ENCODE measurements at regions not wholly inside any gene's neighbourhood (a gene's known extent, or its start where the extent isn't known, plus 50 kb on each side); places are given as distances from the start of the nearest gene placed in this dataset.

DNA sequence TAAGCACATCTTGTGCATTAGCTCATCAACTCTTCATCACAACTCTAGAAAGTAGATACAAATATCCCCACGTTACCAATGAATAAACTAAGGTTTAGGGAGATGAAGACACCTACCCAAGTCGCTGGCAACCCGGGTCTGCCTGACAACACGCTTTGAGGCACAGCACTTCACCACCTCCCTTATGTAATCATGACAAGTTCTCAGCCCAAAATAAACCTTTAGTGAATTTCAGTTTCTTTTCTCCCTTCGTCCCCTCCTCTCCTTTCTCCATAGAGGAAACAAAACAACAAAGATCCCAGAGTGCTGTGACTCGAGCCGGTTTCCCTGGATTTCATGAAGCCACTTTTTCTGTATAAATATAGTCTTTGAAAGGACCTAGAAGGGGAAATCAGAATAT is 105.4 kb downstream of the MAFB start:
- CTCF ChIA-PET: no interaction called here
- Histone ChIP-seq H2AFZ (ENCODE audit: low read depth, low read length) (no peak overlapping the region), H3K79me2 (ENCODE audit: control insufficient read depth, insufficient read depth, low read length) (no peaks in the 10 kb centered on the region), H3K4me2 (ENCODE audit: insufficient read depth, low read length) (no peak overlapping the region), H3K27me3 (ENCODE audit: control insufficient read depth in 2 of 2, insufficient read depth in 2 of 2, low read length in 2 of 2) (peaks cover 0 to 2% of the 10 kb centered on the region in 2 experiments), H4K20me1 (replicated peaks; ENCODE audit: control insufficient read depth, extremely low read depth, insufficient read depth, low read length) (no peaks in the 10 kb centered on the region), H3K9me1 (replicated peaks; ENCODE audit: control insufficient read depth, extremely low read depth, insufficient read depth, low read length) (no peaks in the 10 kb centered on the region), H3K9ac (replicated peaks; ENCODE audit: extremely low read depth, insufficient read depth, low read length) (no peak overlapping the region), H3K4me3 (replicated peaks in 1 of 3; ENCODE audit: insufficient read depth in 1 of 3, low read depth in 1 of 3, low read length in 3 of 3) (no peak overlapping the region), H3K4me1 (ENCODE audit: control insufficient read depth, extremely low read depth, insufficient read depth, low read length) (no peaks in the 10 kb centered on the region), H3K36me3 (ENCODE audit: control insufficient read depth in 2 of 2, extremely low read depth in 1 of 2, insufficient read depth in 2 of 2, low read length in 2 of 2) (no peaks in the 10 kb centered on the region), H3K27ac (ENCODE audit: insufficient read depth, low read depth, low read length) (no peak overlapping the region), H3K9me3 (replicated peaks; ENCODE audit: control insufficient read depth, insufficient read depth, low read length) (no peaks in the 10 kb centered on the region)
- intact Hi-C loops (cut with micrococcal nuclease): no loop called here
- DNase-seq (ENCODE audit: low read depth, low spot score) (no peak), FAIRE-seq (no peak)
- TF ChIP-seq MYC (IDR thresholded peaks at IDR 0.05; ENCODE audit: low read depth, low read length) (no peak), JUN (IDR thresholded peaks at IDR 0.05; ENCODE audit: borderline replicate concordance, insufficient read depth, insufficient read length, low read depth) (no peak), FOS (IDR thresholded peaks at IDR 0.05; ENCODE audit: borderline replicate concordance, insufficient read depth, low read length) (no peak), POLR2A (IDR thresholded peaks at IDR 0.05; ENCODE audit: low read depth, low read length) (no peak), GATA2 (IDR thresholded peaks at IDR 0.05; ENCODE audit: insufficient read depth, insufficient read length, low read depth, low read length) (no peak), EZH2 (IDR thresholded peaks at IDR 0.05; ENCODE audit: borderline replicate concordance, low read depth, low read length, severe bottlenecking) (no peak), POLR2AphosphoS5 (IDR thresholded peaks at IDR 0.05; ENCODE audit: insufficient read depth, low read depth, low read length) (no peak)
- TF ChIP-seq, protein P1, sequence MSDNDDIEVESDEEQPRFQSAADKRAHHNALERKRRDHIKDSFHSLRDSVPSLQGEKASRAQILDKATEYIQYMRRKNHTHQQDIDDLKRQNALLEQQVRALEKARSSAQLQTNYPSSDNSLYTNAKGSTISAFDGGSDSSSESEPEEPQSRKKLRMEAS (IDR thresholded peaks at IDR 0.05; ENCODE audit: insufficient read depth, insufficient read length): no peak
- TF ChIP-seq, protein P2, sequence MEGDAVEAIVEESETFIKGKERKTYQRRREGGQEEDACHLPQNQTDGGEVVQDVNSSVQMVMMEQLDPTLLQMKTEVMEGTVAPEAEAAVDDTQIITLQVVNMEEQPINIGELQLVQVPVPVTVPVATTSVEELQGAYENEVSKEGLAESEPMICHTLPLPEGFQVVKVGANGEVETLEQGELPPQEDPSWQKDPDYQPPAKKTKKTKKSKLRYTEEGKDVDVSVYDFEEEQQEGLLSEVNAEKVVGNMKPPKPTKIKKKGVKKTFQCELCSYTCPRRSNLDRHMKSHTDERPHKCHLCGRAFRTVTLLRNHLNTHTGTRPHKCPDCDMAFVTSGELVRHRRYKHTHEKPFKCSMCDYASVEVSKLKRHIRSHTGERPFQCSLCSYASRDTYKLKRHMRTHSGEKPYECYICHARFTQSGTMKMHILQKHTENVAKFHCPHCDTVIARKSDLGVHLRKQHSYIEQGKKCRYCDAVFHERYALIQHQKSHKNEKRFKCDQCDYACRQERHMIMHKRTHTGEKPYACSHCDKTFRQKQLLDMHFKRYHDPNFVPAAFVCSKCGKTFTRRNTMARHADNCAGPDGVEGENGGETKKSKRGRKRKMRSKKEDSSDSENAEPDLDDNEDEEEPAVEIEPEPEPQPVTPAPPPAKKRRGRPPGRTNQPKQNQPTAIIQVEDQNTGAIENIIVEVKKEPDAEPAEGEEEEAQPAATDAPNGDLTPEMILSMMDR (IDR thresholded peaks at IDR 0.05; ENCODE audit: extremely low read depth in 1 of 2, insufficient read depth in 1 of 2, low read depth in 1 of 2, low read length in 2 of 2): no peak
- BruUV-seq (replicated peaks): no TSS peak
- POLR2A ChIA-PET: no interaction called here
- dilution Hi-C loops (cut with MboI; ENCODE audit: extremely low pct_ligation_motif_present, low sequenced_read_pairs): no loop called here
